SK-N-SH (cell line): ENCODE measurements at regions not wholly inside any gene's neighbourhood (a gene's known extent, or its start where the extent isn't known, plus 50 kb on each side); places are given as distances from the start of the nearest gene placed in this dataset.

Experiments
- CTCF ChIA-PET: fragments of 300-600, 350-600 bp; formaldehyde crosslinking; extraction: SDS; loops from one replicate; lab custom pipeline; 2021; lab: Yijun Ruan, JAX
- POLR2A ChIA-PET: fragments of 350-600 bp; sonication (Branson Sonifier 250); formaldehyde crosslinking; extraction: SDS; loops from one replicate; lab custom pipeline; 2020; ENCODE audit warnings: antibody characterized with exemption, inconsistent platforms; lab: Yijun Ruan, JAX
- DNase-seq: peaks from one replicate; pipeline ENCODE4 v3.0.0; 2012
- H2AFZ ChIP-seq: fragments of 200-600 bp; sonication (generic); 2 replicates; pipeline ENCODE4 v1.8.1; 2016; ENCODE audit warnings: antibody characterized with exemption, mild to moderate bottlenecking, low read depth
- H3F3A ChIP-seq: fragments of 200-600 bp; sonication (generic); replicated peaks from 2 replicates; pipeline ENCODE3; 2016; ENCODE audit warnings: antibody characterized with exemption, mild to moderate bottlenecking; ENCODE audit not compliant: insufficient read depth
- H3K27ac ChIP-seq, 2 experiments: fragments of 200-500 bp in 1 of 2; fragments of 200-600 bp in 1 of 2; sonication (Bioruptor generic) in 1 of 2; sonication (generic), shearing (Covaris generic) in 1 of 2; 2 replicates each; pipeline versions ENCODE4 v1.5.1 to v1.6.1; 2014 to 2016; ENCODE audit warnings: low read depth in 2 of 2, inconsistent platforms in 1 of 2, low read length in 1 of 2, mild to moderate bottlenecking in 1 of 2, mixed read lengths in 1 of 2
- H3K27me3 ChIP-seq: fragments of 200-600 bp; sonication (generic), shearing (Covaris generic); 2 replicates; pipeline ENCODE4 v1.6.1; 2016; ENCODE audit warnings: mixed run types; ENCODE audit not compliant: insufficient read depth
- H3K36me3 ChIP-seq, 2 experiments: fragments of 200-500 bp in 1 of 2; fragments of 200-600 bp in 1 of 2; sonication (Bioruptor generic) in 1 of 2; sonication (generic) in 1 of 2; replicated peaks in 1 of 2; 2 replicates each; pipeline versions ENCODE3 to v1.5.1; 2014 to 2016; ENCODE audit warnings: low read length in 1 of 2, mild to moderate bottlenecking in 1 of 2; ENCODE audit not compliant: insufficient read depth in 2 of 2, control insufficient read depth in 1 of 2
- H3K4me1 ChIP-seq, 2 experiments: fragments of 200-500 bp in 1 of 2; fragments of 200-600 bp in 1 of 2; sonication (Bioruptor generic) in 1 of 2; sonication (generic), shearing (Covaris generic) in 1 of 2; 2 replicates each; pipeline versions ENCODE4 v1.5.1 to v1.6.1; 2014 to 2016; ENCODE audit warnings: low read depth in 1 of 2, low read length in 1 of 2, mixed run types in 1 of 2; ENCODE audit not compliant: insufficient read depth in 2 of 2, control insufficient read depth in 1 of 2
- H3K4me2 ChIP-seq: fragments of 200-600 bp; sonication (generic), shearing (Covaris generic); 2 replicates; pipeline ENCODE4 v1.6.1; 2017; ENCODE audit warnings: mixed run types
- H3K4me3 ChIP-seq, 2 experiments: fragments of 200-500 bp in 1 of 2; fragments of 200-600 bp in 1 of 2; sonication (Bioruptor generic) in 1 of 2; sonication (generic), shearing (Covaris generic) in 1 of 2; 2 replicates each; pipeline versions ENCODE4 v1.5.1 to v1.8.1; 2014 to 2016; ENCODE audit warnings: low read depth in 2 of 2, inconsistent platforms in 1 of 2, low read length in 1 of 2, mild to moderate bottlenecking in 1 of 2, mixed read lengths in 1 of 2, moderate library complexity in 1 of 2
- H3K79me2 ChIP-seq: fragments of 200-600 bp; sonication (generic); 2 replicates; pipeline ENCODE4 v1.8.1; 2017; ENCODE audit warnings: mild to moderate bottlenecking; ENCODE audit not compliant: insufficient read depth
- H3K9ac ChIP-seq: fragments of 200-600 bp; sonication (generic); 2 replicates; pipeline ENCODE4 v1.6.1; 2017; ENCODE audit warnings: mixed run types
- H3K9me2 ChIP-seq: fragments of 200-600 bp; sonication (generic); 2 replicates; pipeline ENCODE4 v1.6.1; 2017; ENCODE audit warnings: mixed run types
- H3K9me3 ChIP-seq: fragments of 200-600 bp; sonication (generic); 2 replicates; pipeline ENCODE4 v1.6.1; 2017; ENCODE audit warnings: mixed run types, mild to moderate bottlenecking, moderate library complexity
- H4K20me1 ChIP-seq: fragments of 200-600 bp; sonication (generic); 2 replicates; pipeline ENCODE4 v1.6.1; 2017; ENCODE audit warnings: mild to moderate bottlenecking, mixed run types; ENCODE audit not compliant: insufficient read depth
- ELF1 ChIP-seq: IDR thresholded peaks from 2 replicates; pipeline ENCODE4 v1.4.0; 2012
- EP300 ChIP-seq, 2 experiments: IDR thresholded peaks; 2 replicates each; pipeline versions ENCODE4 v1.4.0 to v1.6.1; 2012; ENCODE audit warnings: borderline replicate concordance in 1 of 2, low read depth in 1 of 2, low read length in 1 of 2
- FOXM1 ChIP-seq: IDR thresholded peaks from 2 replicates; pipeline ENCODE4 v1.4.0; 2012; ENCODE audit warnings: low read depth, mild to moderate bottlenecking
- MEF2A ChIP-seq: IDR thresholded peaks from 2 replicates; pipeline ENCODE4 v1.4.0; 2012; ENCODE audit warnings: low read depth, borderline replicate concordance
- MXI1 ChIP-seq: IDR thresholded peaks from 2 replicates; pipeline ENCODE4 v1.6.1; 2012; ENCODE audit warnings: mild to moderate bottlenecking, low read depth, low read length, improper control_type of control experiment
- RCOR1 ChIP-seq: fragments of 150-350 bp; IDR thresholded peaks from 2 replicates; pipeline ENCODE4 v1.6.1; 2017; ENCODE audit warnings: antibody characterized with exemption, low read length
- RFX5 ChIP-seq: IDR thresholded peaks from 2 replicates; pipeline ENCODE4 v1.6.1; 2012; ENCODE audit warnings: mild to moderate bottlenecking, improper control_type of control experiment, low read length
- SIN3A ChIP-seq: IDR thresholded peaks from 2 replicates; pipeline ENCODE4 v1.6.1; 2012; ENCODE audit warnings: low read depth, mild to moderate bottlenecking, low read length, moderate library complexity, borderline replicate concordance
- YY1 ChIP-seq: IDR thresholded peaks from 2 replicates; pipeline ENCODE4 v1.4.0; 2012; ENCODE audit warnings: low read depth, mild to moderate bottlenecking
- WGBS: methylation state at CpG from one replicate; pipeline ENCODE4 v1.1.6; 2017; ENCODE audit warnings: low lambda C conversion rate; 5-methylcytosine and 5-hydroxymethylcytosine counted together
- TF ChIP-seq, protein P1 (sequence below): fragments of 200-600 bp; sonication (generic); IDR thresholded peaks from 2 replicates; pipeline ENCODE4 v1.6.1; 2017; ENCODE audit warnings: antibody characterized with exemption, mild to moderate bottlenecking, moderate library complexity
- TF ChIP-seq, protein P2 (sequence below): fragments of 150-350 bp; IDR thresholded peaks from 2 replicates; pipeline ENCODE4 v1.6.1; 2017; ENCODE audit warnings: antibody characterized with exemption, low read length, low read depth, borderline replicate concordance
- TF ChIP-seq, protein P3 (sequence below): IDR thresholded peaks from 2 replicates; pipeline ENCODE4 v1.4.0; 2012; ENCODE audit warnings: low read depth
- TF ChIP-seq, protein P4 (sequence below): fragments of 150-350 bp; IDR thresholded peaks from 2 replicates; pipeline ENCODE4 v1.6.1; 2016; ENCODE audit warnings: mild to moderate bottlenecking, low read depth, low read length

DNA sequence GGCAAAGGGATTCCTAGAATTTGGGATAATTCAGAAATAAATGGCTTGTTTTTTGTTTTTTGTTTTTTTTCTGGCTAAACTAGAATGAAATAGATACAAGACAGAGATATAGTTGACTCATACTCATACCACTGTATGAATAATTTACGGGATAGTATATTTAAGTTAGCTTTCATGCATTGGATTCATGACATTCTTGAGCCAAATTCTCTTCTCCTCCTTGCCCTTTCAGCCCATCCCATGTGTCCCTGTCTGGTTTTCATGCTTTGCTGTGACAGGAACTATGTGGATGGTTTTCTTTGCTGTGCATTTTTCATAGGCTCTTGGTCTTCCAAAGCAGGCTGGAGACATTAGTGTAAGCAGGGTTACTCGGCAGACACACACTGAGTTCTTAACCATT is 66.6 kb upstream of the UMPS start (continued):
- TF ChIP-seq MXI1: no peak
- TF ChIP-seq YY1: no peak

DNA sequence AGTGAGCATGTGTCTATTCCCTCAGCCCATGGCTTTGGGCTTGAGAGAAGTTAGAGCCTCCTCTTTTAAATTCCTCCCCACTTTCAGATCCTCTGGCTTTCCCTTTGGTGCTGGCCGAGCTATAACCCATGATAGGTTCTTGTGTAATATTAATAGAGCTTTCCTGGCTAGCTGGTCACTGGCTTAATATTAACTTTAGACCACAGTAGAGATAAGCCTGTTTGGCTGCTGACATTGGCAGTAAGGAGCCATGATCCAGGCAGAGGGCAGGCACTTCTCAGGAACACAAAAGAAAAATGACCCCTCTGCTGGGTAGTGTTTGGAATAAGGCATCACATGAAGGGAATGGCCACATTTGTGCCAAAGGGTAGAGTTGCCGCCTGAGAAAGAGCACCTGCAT is 65.4 kb upstream of the UMPS start:
- peaks cover 0 to 4% of the 10 kb centered on the region in 2 experiments; a peak in 2 of 4 replicates for H3K4me1 ChIP-seq
- 86% methylated on average over 2 of the region's 2 CpGs for WGBS
- H3K79me2 ChIP-seq: no peaks in the 10 kb centered on the region
- no peaks in the 10 kb centered on the region for H3K9me2 ChIP-seq
- H3K36me3 ChIP-seq: peaks cover 0 to 3% of the 10 kb centered on the region in 2 experiments
- no peak overlapping the region for H3K9ac ChIP-seq
- H3K27me3 ChIP-seq: no peaks in the 10 kb centered on the region
- no peaks in the 10 kb centered on the region for H3K9me3 ChIP-seq
- H3K27ac ChIP-seq: no peak overlapping the region
- TF ChIP-seq, protein P1, sequence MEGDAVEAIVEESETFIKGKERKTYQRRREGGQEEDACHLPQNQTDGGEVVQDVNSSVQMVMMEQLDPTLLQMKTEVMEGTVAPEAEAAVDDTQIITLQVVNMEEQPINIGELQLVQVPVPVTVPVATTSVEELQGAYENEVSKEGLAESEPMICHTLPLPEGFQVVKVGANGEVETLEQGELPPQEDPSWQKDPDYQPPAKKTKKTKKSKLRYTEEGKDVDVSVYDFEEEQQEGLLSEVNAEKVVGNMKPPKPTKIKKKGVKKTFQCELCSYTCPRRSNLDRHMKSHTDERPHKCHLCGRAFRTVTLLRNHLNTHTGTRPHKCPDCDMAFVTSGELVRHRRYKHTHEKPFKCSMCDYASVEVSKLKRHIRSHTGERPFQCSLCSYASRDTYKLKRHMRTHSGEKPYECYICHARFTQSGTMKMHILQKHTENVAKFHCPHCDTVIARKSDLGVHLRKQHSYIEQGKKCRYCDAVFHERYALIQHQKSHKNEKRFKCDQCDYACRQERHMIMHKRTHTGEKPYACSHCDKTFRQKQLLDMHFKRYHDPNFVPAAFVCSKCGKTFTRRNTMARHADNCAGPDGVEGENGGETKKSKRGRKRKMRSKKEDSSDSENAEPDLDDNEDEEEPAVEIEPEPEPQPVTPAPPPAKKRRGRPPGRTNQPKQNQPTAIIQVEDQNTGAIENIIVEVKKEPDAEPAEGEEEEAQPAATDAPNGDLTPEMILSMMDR: no peak
- TF ChIP-seq EP300 (IDR thresholded peaks at IDR 0.05; ENCODE audit: borderline replicate concordance in 1 of 2, low read depth in 1 of 2, low read length in 1 of 2) (no peak), FOXM1 (no peak), RFX5 (no peak), SIN3A (no peak), MEF2A (no peak), ELF1 (no peak), MXI1 (no peak), RCOR1 (no peak)
- TF ChIP-seq, protein P2, sequence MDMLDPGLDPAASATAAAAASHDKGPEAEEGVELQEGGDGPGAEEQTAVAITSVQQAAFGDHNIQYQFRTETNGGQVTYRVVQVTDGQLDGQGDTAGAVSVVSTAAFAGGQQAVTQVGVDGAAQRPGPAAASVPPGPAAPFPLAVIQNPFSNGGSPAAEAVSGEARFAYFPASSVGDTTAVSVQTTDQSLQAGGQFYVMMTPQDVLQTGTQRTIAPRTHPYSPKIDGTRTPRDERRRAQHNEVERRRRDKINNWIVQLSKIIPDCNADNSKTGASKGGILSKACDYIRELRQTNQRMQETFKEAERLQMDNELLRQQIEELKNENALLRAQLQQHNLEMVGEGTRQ: no peak
- TF ChIP-seq, protein P3, sequence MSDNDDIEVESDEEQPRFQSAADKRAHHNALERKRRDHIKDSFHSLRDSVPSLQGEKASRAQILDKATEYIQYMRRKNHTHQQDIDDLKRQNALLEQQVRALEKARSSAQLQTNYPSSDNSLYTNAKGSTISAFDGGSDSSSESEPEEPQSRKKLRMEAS: no peak
- TF ChIP-seq, protein P4, sequence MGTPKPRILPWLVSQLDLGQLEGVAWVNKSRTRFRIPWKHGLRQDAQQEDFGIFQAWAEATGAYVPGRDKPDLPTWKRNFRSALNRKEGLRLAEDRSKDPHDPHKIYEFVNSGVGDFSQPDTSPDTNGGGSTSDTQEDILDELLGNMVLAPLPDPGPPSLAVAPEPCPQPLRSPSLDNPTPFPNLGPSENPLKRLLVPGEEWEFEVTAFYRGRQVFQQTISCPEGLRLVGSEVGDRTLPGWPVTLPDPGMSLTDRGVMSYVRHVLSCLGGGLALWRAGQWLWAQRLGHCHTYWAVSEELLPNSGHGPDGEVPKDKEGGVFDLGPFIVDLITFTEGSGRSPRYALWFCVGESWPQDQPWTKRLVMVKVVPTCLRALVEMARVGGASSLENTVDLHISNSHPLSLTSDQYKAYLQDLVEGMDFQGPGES: no peak
- ChIA-PET POLR2A (no interaction called here), CTCF (interaction anchor here (0.7 kb wide), 1 partner anchor 23 kb away, joined by 3 read pairs; no protein-coding TSS in a partner anchor)
- H4K20me1 ChIP-seq: no peaks in the 10 kb centered on the region
- H3F3A ChIP-seq: peaks cover 10% of the 10 kb centered on the region
- H3K4me3 ChIP-seq: no peak overlapping the region
- no peak for DNase-seq
- no peak overlapping the region for H2AFZ ChIP-seq
- no peak overlapping the region for H3K4me2 ChIP-seq
